Left lung (tissue), 4 donors: ENCODE measurements at regions not wholly inside any gene's neighbourhood (a gene's known extent, or its start where the extent isn't known, plus 50 kb on each side); places are given as distances from the start of the nearest gene placed in this dataset.

Source experiments
- ATAC-seq: fragments of 200-7000 bp; cut with Tn5 transposase; one replicate; pipeline ENCODE4 v1.9.1; 2020; ENCODE audit warnings: moderate library complexity
- DNase-seq, 4 donors: peaks; one replicate each; pipeline ENCODE4 v3.0.0-alpha.2; 2013 to 2020
- H3K27ac ChIP-seq, 2 donors: fragments of 200-600 bp; sonication (generic) in 1 of 2; one replicate each; pipeline versions ENCODE4 v1.5.0 to v1.8.0; 2020 to 2021
- H3K27me3 ChIP-seq, 2 donors: fragments of 200-600 bp; sonication (generic) in 1 of 2; one replicate each; pipeline versions ENCODE4 v1.5.0 to v1.8.0; 2020 to 2021
- H3K36me3 ChIP-seq, 2 donors: fragments of 200-600 bp; sonication (generic) in 1 of 2; one replicate each; pipeline versions ENCODE4 v1.5.0 to v1.8.0; 2020 to 2021
- H3K4me1 ChIP-seq, 2 donors: fragments of 200-600 bp; one replicate each; pipeline ENCODE4 v1.8.0; 2021
- H3K4me3 ChIP-seq, 2 donors: fragments of 200-600 bp; sonication (generic) in 1 of 2; one replicate each; pipeline versions ENCODE4 v1.5.0 to v1.8.0; 2020 to 2021; ENCODE audit warnings: mild to moderate bottlenecking in 1 of 2
- H3K9me3 ChIP-seq, 2 donors: fragments of 200-600 bp; sonication (generic) in 1 of 2; one replicate each; pipeline versions ENCODE4 v1.5.0 to v1.8.0; 2020 to 2021
- CTCF ChIP-seq, 2 donors: fragments of 200-600 bp; sonication (generic) in 1 of 2; IDR thresholded peaks; one replicate each; pipeline versions ENCODE4 v1.5.0 to v1.8.0; 2021; ENCODE audit warnings: antibody characterized with exemption in 2 of 2
- intact Hi-C, 2 donors: fragments of 100-400 bp; cut with DNase I; formaldehyde crosslinking; loops; one replicate each; pipeline versions ENCODE4 v1.11.2 to v1.14.2; 2022
- donor health status: DM: no; HTN: yes; CAD: no.
- donor health status: DM: no; HTN: no; CAD: no.

- no peak overlapping the region for H3K27ac ChIP-seq
- no peak overlapping the region for H3K4me3 ChIP-seq
- no peaks in the 10 kb centered on the region for H3K4me1 ChIP-seq
- H3K27me3 ChIP-seq, result no peaks in the 10 kb centered on the region
- no peak for TF ChIP-seq CTCF (IDR thresholded peaks at IDR 0.05)
- no peaks in the 10 kb centered on the region for H3K36me3 ChIP-seq
- ATAC-seq (no peak), DNase-seq (no peak)
- intact Hi-C loops, result no loop called here
- peaks cover 0 to 6% of the 10 kb centered on the region in 2 donors for H3K9me3 ChIP-seq
Observed at GRCh38 chr9:105828171-105828570, 133.8 kb downstream of the TMEM38B start.

- H3K9me3 ChIP-seq, result peaks cover 0 to 6% of the 10 kb centered on the region in 2 donors
- H3K4me1 ChIP-seq, result no peaks in the 10 kb centered on the region
- H3K36me3 ChIP-seq, result no peaks in the 10 kb centered on the region
- DNase-seq (no peak), ATAC-seq (no peak)
- TF ChIP-seq CTCF (IDR thresholded peaks at IDR 0.05), result no peak
- no peak overlapping the region for H3K27ac ChIP-seq
- no peaks in the 10 kb centered on the region for H3K27me3 ChIP-seq
- intact Hi-C loops, result no loop called here
- H3K4me3 ChIP-seq, result no peak overlapping the region
Observed at GRCh38 chr9:105828596-105829213, 134.4 kb downstream of the TMEM38B start.

- H3K4me1 ChIP-seq, result no peaks in the 10 kb centered on the region
- no peak for DNase-seq
- H3K9me3 ChIP-seq, result no peaks in the 10 kb centered on the region
- no peaks in the 10 kb centered on the region for H3K27me3 ChIP-seq
- H3K36me3 ChIP-seq, result no peaks in the 10 kb centered on the region
- H3K4me3 ChIP-seq, result no peak overlapping the region
- no peak overlapping the region for H3K27ac ChIP-seq
- no peak for TF ChIP-seq CTCF (IDR thresholded peaks at IDR 0.05)
- no peak for ATAC-seq
- intact Hi-C loops, result no loop called here
Observed at GRCh38 chr9:105830461-105830860, 136.1 kb downstream of the TMEM38B start.

- ATAC-seq (no peak), DNase-seq (no peak)
- no peaks in the 10 kb centered on the region for H3K36me3 ChIP-seq
- no peak overlapping the region for H3K27ac ChIP-seq
- TF ChIP-seq CTCF (IDR thresholded peaks at IDR 0.05), result no peak
- no peaks in the 10 kb centered on the region for H3K9me3 ChIP-seq
- H3K4me1 ChIP-seq, result no peaks in the 10 kb centered on the region
- intact Hi-C loops, result no loop called here
- H3K27me3 ChIP-seq, result no peaks in the 10 kb centered on the region
- H3K4me3 ChIP-seq, result no peak overlapping the region
Observed at GRCh38 chr9:105832096-105832710, 137.9 kb downstream of the TMEM38B start.

- TF ChIP-seq CTCF (IDR thresholded peaks at IDR 0.05), result no peak
- no peaks in the 10 kb centered on the region for H3K36me3 ChIP-seq
- no peaks in the 10 kb centered on the region for H3K4me1 ChIP-seq
- H3K27ac ChIP-seq, result no peak overlapping the region
- no peak for ATAC-seq
- intact Hi-C loops, result no loop called here
- no peak for DNase-seq
- no peaks in the 10 kb centered on the region for H3K9me3 ChIP-seq
- no peak overlapping the region for H3K4me3 ChIP-seq
- H3K27me3 ChIP-seq, result no peaks in the 10 kb centered on the region
Observed at GRCh38 chr9:105833271-105833975, 139.1 kb downstream of the TMEM38B start.
